ENCODE measurements at regions not wholly inside any gene's neighbourhood (a gene's known extent, or its start where the extent isn't known, plus 50 kb on each side); places are given as distances from the start of the nearest gene placed in this dataset.

DNA sequence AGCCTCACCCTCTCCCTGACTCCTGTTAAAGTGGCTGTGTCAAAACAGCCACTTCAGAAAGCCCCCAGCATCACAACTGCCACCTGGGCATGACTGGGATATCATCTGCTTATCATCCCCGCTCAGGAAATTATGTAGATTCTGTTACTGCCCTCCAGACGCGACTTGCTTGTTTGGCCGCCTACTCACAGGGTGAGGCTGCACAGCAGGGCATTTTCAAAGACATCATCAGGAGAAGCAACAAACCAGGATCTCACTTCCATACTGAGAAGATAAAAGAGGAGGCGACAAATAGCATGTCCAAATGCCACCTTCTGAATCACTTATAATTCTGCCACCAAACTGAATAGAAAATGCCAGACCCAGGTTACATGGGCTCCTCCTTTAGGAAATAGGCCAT lies 94.8 kb downstream of the MIS18A start:
- TF ChIP-seq, protein P1, sequence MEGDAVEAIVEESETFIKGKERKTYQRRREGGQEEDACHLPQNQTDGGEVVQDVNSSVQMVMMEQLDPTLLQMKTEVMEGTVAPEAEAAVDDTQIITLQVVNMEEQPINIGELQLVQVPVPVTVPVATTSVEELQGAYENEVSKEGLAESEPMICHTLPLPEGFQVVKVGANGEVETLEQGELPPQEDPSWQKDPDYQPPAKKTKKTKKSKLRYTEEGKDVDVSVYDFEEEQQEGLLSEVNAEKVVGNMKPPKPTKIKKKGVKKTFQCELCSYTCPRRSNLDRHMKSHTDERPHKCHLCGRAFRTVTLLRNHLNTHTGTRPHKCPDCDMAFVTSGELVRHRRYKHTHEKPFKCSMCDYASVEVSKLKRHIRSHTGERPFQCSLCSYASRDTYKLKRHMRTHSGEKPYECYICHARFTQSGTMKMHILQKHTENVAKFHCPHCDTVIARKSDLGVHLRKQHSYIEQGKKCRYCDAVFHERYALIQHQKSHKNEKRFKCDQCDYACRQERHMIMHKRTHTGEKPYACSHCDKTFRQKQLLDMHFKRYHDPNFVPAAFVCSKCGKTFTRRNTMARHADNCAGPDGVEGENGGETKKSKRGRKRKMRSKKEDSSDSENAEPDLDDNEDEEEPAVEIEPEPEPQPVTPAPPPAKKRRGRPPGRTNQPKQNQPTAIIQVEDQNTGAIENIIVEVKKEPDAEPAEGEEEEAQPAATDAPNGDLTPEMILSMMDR (IDR thresholded peaks at IDR 0.05): no peak
- TF ChIP-seq POLR2AphosphoS5 (IDR thresholded peaks at IDR 0.05): no peak
- no peak for TF ChIP-seq POLR2A (IDR thresholded peaks at IDR 0.05; ENCODE audit: low read depth)
- no peak for TF ChIP-seq EP300 (IDR thresholded peaks at IDR 0.05)
